HEK293T (cell line): ENCODE measurements at regions not wholly inside any gene's neighbourhood (a gene's known extent, or its start where the extent isn't known, plus 50 kb on each side); places are given as distances from the start of the nearest gene placed in this dataset.

Experiments used
- ARNT ChIP-seq: fragments of 450-650 bp; IDR thresholded peaks from 2 replicates; pipeline ENCODE4 v1.6.1; 2017; ENCODE audit warnings: mild to moderate bottlenecking
- BHLHE40 ChIP-seq: fragments of 450-650 bp; IDR thresholded peaks from 2 replicates; pipeline ENCODE4 v1.6.1; 2016; ENCODE audit warnings: mild to moderate bottlenecking, moderate library complexity, borderline replicate concordance
- ELF4 ChIP-seq: fragments of 450-650 bp; IDR thresholded peaks from 2 replicates; pipeline ENCODE4 v1.6.1; 2017; ENCODE audit warnings: antibody characterized with exemption
- FOXA1 ChIP-seq: fragments of 450-650 bp; IDR thresholded peaks from 2 replicates; pipeline ENCODE4 v1.6.1; 2016; ENCODE audit warnings: mild to moderate bottlenecking
- FOXK2 ChIP-seq: fragments of 450-650 bp; IDR thresholded peaks from 2 replicates; pipeline ENCODE4 v1.6.1; 2016; ENCODE audit warnings: mild to moderate bottlenecking
- FOXM1 ChIP-seq: fragments of 450-650 bp; IDR thresholded peaks from 2 replicates; pipeline ENCODE4 v1.6.1; 2017; ENCODE audit warnings: mild to moderate bottlenecking, borderline replicate concordance
- HDGF ChIP-seq: fragments of 450-650 bp; IDR thresholded peaks from 2 replicates; pipeline ENCODE4 v1.6.1; 2017; ENCODE audit warnings: antibody characterized with exemption, borderline replicate concordance
- L3MBTL2 ChIP-seq: fragments of 450-650 bp; conservative IDR thresholded peaks from 2 replicates; pipeline ENCODE4 v1.6.1; 2016; ENCODE audit warnings: mild to moderate bottlenecking
- LEF1 ChIP-seq: fragments of 450-650 bp; IDR thresholded peaks from 2 replicates; pipeline ENCODE4 v1.6.1; 2017; ENCODE audit warnings: mild to moderate bottlenecking, borderline replicate concordance
- NFRKB ChIP-seq: fragments of 450-650 bp; IDR thresholded peaks from 2 replicates; pipeline ENCODE4 v1.6.1; 2016; ENCODE audit warnings: mild to moderate bottlenecking, moderate library complexity
- SP1 ChIP-seq: fragments of 450-650 bp; IDR thresholded peaks from 2 replicates; pipeline ENCODE4 v1.6.1; 2017
- SUZ12 ChIP-seq: fragments of 450-650 bp; IDR thresholded peaks from 2 replicates; pipeline ENCODE4 v1.6.1; 2016; ENCODE audit warnings: mild to moderate bottlenecking

DNA sequence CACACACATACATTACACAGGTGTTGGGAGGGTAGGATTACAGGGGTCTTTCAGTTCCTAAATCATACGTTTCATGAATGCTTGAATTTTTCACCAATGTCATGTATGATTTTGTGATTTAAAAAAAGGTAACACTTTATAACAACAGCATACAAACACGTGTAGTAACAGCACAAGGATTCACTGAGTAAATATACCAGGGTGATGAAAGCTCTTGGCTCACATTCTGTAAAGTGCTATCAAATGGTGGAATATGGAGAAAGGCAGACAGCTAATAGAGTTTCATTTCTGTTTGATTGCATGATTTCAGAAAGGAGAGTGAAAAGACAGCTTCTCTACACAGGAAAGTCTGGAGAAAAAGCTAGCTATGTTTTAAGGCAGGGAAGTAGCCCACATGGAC, 231.9 kb downstream of the CD83 start:
- TF ChIP-seq ELF4 (no peak), SP1 (no peak), NFRKB (no peak), HDGF (no peak), BHLHE40 (no peak), FOXA1 (no peak), FOXK2 (no peak), SUZ12 (no peak), L3MBTL2 (no peak), FOXM1 (no peak), ARNT (no peak), LEF1 (no peak)
